ENCODE measurements at regions not wholly inside any gene's neighbourhood (a gene's known extent, or its start where the extent isn't known, plus 50 kb on each side); places are given as distances from the start of the nearest gene placed in this dataset.

DNA sequence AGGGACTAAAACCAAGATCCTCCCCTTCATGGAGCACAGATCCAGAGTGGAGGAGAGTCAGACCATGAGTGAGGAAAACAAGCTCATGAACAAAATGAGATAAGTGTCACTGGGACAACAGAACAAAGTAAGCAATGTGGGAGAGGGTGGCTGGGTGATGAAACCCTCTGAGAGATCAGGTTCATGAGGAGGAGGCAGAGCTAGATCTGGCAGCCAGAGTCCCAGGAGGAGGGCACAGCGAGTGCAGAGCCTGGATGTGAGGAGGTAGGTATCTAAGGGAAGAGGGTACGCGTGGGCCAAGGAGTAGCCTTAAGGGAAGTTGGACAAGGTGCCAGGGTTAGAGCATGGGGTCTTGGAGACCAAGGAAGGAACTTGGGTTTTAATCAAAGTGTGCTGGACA is 1311.9 kb downstream of the UQCRFS1 start:
- TF ChIP-seq POLR2A (IDR thresholded peaks at IDR 0.05), result no peak
- no peak for TF ChIP-seq EP300 (IDR thresholded peaks at IDR 0.05)
